Nephron (organoid): ENCODE measurements at regions not wholly inside any gene's neighbourhood (a gene's known extent, or its start where the extent isn't known, plus 50 kb on each side); places are given as distances from the start of the nearest gene placed in this dataset.

Source experiments
- H3K27ac Mint-ChIP-seq, 3 experiments: 2 replicates each; pipeline ENCODE4 v1.8.0; 2020; ENCODE audit warnings: mixed read lengths in 3 of 3, mild to moderate bottlenecking in 2 of 3, moderate library complexity in 1 of 3
- H3K27me3 Mint-ChIP-seq: 2 replicates; pipeline ENCODE4 v1.8.0; 2021; ENCODE audit warnings: low read depth, mild to moderate bottlenecking, moderate library complexity, mixed read lengths
- H3K36me3 Mint-ChIP-seq: 2 replicates; pipeline ENCODE4 v1.8.0; 2020; ENCODE audit warnings: low read depth, mixed read lengths
- H3K4me1 Mint-ChIP-seq: 2 replicates; pipeline ENCODE4 v1.8.0; 2020; ENCODE audit warnings: mixed read lengths
- H3K4me3 Mint-ChIP-seq, 3 experiments: 2 replicates each; pipeline ENCODE4 v1.8.0; 2020; ENCODE audit warnings: mild to moderate bottlenecking in 3 of 3, mixed read lengths in 3 of 3, moderate library complexity in 2 of 3
- H3K9me3 Mint-ChIP-seq: 2 replicates; pipeline ENCODE4 v1.8.0; 2020; ENCODE audit warnings: mixed read lengths
- TF ChIP-seq, protein P1 (sequence below), 3 experiments: fragments of 200-600 bp; sonication (generic); IDR thresholded peaks; one replicate each; pipeline ENCODE4 v1.5.0; 2021; ENCODE audit warnings: antibody characterized with exemption in 3 of 3; ENCODE audit not compliant: unreplicated experiment in 3 of 3

DNA sequence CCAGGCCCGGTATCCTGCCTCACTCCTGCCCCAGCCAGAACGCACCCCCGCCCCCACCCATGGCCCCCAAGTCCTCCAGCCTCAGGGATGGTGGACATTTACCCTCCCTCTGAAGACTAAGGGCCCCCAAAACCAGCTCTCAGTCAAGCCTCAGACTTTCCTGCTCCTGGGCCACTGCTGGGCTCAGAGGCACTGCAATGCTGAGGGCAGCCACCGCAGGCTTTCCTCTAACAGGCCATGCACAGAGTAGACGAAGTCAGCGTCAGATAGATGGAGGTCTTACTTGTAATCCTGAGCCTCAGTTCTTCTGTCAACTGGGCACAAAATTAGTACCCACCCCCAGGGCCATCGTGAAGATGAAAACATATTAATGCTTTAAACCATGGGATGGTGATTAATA is 92.6 kb downstream of the TTC32 start:
- TF ChIP-seq, protein P1, sequence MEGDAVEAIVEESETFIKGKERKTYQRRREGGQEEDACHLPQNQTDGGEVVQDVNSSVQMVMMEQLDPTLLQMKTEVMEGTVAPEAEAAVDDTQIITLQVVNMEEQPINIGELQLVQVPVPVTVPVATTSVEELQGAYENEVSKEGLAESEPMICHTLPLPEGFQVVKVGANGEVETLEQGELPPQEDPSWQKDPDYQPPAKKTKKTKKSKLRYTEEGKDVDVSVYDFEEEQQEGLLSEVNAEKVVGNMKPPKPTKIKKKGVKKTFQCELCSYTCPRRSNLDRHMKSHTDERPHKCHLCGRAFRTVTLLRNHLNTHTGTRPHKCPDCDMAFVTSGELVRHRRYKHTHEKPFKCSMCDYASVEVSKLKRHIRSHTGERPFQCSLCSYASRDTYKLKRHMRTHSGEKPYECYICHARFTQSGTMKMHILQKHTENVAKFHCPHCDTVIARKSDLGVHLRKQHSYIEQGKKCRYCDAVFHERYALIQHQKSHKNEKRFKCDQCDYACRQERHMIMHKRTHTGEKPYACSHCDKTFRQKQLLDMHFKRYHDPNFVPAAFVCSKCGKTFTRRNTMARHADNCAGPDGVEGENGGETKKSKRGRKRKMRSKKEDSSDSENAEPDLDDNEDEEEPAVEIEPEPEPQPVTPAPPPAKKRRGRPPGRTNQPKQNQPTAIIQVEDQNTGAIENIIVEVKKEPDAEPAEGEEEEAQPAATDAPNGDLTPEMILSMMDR (IDR thresholded peaks at IDR 0.05; ENCODE audit: unreplicated experiment in 3 of 3), result no peak
- no peak overlapping the region for H3K4me3 Mint-ChIP-seq
- H3K36me3 Mint-ChIP-seq, result no peaks in the 10 kb centered on the region
- no peak overlapping the region for H3K27ac Mint-ChIP-seq
- no peaks in the 10 kb centered on the region for H3K27me3 Mint-ChIP-seq
- H3K9me3 Mint-ChIP-seq, result no peaks in the 10 kb centered on the region
- peaks cover 22% of the 10 kb centered on the region for H3K4me1 Mint-ChIP-seq

DNA sequence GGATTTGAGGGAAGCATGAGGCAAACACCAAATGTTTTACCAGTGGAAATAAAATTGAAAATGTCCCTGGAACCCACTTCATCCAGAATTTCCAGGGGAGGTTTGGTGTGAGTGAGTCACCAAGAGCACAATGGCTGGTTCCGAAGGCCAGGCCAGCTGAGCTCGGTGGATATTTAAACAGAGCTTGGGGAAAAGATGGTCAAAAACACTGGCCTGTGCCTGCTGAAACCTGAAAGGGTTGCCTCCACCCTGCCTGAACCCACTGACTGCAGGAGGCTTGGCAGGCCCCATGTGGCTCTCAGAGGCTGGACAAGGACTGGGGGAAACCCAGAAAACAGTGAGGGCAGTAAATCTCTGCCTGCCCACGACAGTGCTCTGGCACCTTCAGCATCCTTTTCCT is 93.9 kb downstream of the TTC32 start:
- TF ChIP-seq, protein P1 (IDR thresholded peaks at IDR 0.05; ENCODE audit: unreplicated experiment in 3 of 3), result no peak
- no peaks in the 10 kb centered on the region for H3K27me3 Mint-ChIP-seq
- no peaks in the 10 kb centered on the region for H3K36me3 Mint-ChIP-seq
- H3K27ac Mint-ChIP-seq, result no peak overlapping the region
- no peak overlapping the region for H3K4me3 Mint-ChIP-seq
- H3K9me3 Mint-ChIP-seq, result no peaks in the 10 kb centered on the region
- H3K4me1 Mint-ChIP-seq, result peaks cover 22% of the 10 kb centered on the region

DNA sequence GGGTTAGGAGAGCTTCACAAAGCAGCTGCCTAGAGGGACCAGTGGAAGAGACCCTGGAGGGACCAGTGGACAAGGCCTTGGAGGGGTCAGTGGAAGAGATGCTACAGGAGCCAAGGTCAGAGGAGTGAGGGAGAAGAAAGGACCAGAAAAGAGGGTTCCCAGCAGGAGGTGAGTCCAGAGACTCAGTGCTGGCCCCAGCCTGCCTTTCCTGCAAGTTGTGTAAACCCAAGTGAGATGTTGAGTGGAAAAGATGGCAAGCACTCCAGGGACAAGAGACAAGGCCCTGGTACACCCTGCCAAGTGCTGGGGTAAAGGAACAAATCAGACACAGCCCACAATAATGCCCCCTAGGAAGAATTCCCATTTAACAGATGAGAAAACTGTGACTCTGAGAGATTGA is 94.4 kb downstream of the TTC32 start:
- TF ChIP-seq, protein P1 (IDR thresholded peaks at IDR 0.05; ENCODE audit: unreplicated experiment in 3 of 3), result no peak
- no peaks in the 10 kb centered on the region for H3K27me3 Mint-ChIP-seq
- H3K9me3 Mint-ChIP-seq, result no peaks in the 10 kb centered on the region
- H3K27ac Mint-ChIP-seq, result no peak overlapping the region
- H3K4me3 Mint-ChIP-seq, result no peak overlapping the region
- H3K36me3 Mint-ChIP-seq, result no peaks in the 10 kb centered on the region
- H3K4me1 Mint-ChIP-seq, result peaks cover 17% of the 10 kb centered on the region

DNA sequence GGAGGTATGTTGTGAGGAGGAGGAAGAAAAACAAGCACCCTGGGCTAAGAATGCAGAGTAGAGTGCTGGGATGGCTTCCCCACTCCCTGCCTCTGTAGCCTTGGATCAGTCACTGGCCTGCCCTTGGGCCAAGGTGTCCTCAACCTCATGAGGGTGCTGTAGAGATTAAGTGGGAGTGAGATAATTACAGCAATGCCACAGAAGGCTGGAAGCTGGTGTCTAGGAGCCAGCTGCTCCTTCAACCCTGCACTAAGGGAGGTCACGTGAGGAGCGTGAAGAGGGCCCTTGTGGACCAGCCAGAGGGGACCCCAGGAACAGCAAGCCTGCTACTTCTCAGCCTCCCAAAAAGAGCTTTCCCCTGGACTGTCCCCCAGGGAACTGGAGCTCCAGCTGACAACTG is 95.2 kb downstream of the TTC32 start:
- Mint-ChIP-seq H3K4me3 (no peak overlapping the region), H3K4me1 (peaks cover 17% of the 10 kb centered on the region), H3K27ac (no peak overlapping the region), H3K27me3 (no peaks in the 10 kb centered on the region), H3K9me3 (no peaks in the 10 kb centered on the region), H3K36me3 (no peaks in the 10 kb centered on the region)
- TF ChIP-seq, protein P1 (IDR thresholded peaks at IDR 0.05; ENCODE audit: unreplicated experiment in 3 of 3), result no peak

DNA sequence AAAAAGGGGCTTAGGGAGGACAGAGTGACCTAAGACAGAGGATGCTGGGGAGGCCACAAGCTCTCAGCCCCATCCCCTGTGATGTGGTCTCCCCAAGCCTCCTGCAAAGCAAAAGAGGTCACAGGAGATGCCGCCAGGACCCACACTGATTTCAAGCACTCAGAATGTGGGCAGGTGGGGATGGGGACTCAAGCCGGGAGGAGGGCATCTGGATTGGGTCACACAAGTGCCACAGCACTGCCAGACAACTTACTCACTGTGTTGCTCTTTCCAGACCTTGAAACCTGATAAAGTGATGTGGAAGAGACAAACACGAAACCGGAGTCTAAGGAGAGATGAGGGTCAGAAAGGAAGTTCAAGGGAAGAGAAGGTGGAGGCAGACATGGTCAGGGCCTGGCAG is 95.7 kb downstream of the TTC32 start:
- Mint-ChIP-seq H3K4me1 (peaks cover 21% of the 10 kb centered on the region), H3K27ac (peak overlapping the region in 1 of 3 experiments; percentile 1), H3K36me3 (no peaks in the 10 kb centered on the region), H3K27me3 (no peaks in the 10 kb centered on the region), H3K4me3 (no peak overlapping the region), H3K9me3 (no peaks in the 10 kb centered on the region)
- TF ChIP-seq, protein P1 (IDR thresholded peaks at IDR 0.05; ENCODE audit: unreplicated experiment in 3 of 3), result no peak

DNA sequence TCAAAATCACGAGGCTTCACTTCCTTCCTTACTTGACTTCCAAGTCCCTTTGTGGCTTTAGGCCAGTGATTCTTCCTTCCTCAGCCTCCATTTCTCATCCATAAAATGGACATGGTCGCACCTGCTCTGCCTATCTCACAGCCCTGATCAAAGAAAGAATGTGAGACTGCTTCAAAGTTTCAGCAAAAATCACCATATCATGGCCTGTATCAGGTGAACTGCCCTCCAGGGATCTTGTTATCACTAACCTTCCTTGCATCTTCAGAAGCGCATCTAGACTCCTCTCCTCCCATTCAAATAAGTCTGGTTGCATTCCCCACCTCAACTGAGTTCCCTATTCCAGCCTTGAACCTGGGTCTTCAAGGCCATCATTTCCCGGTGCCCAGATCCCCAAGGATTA is 96.5 kb downstream of the TTC32 start:
- Mint-ChIP-seq H3K36me3 (no peaks in the 10 kb centered on the region), H3K27ac (peak overlapping the region in 1 of 3 experiments; percentile 37), H3K9me3 (no peaks in the 10 kb centered on the region), H3K4me3 (no peak overlapping the region), H3K4me1 (peaks cover 25% of the 10 kb centered on the region), H3K27me3 (peaks cover 4% of the 10 kb centered on the region)
- TF ChIP-seq, protein P1 (IDR thresholded peaks at IDR 0.05; ENCODE audit: unreplicated experiment in 3 of 3), result no peak
